HepG2 (cell line): ENCODE measurements at regions not wholly inside any gene's neighbourhood (a gene's known extent, or its start where the extent isn't known, plus 50 kb on each side); places are given as distances from the start of the nearest gene placed in this dataset.

Experiments
- ATAC-seq: fragments of 200-7000 bp; cut with Tn5 transposase; 3 replicates; pipeline ENCODE4 v1.9.1; 2020; ENCODE audit warnings: mild to moderate bottlenecking, moderate library complexity
- BruUV-seq: library from RNA; stranded (reverse); fragments of 400-500 nt; replicated peaks from 2 replicates; lab custom pipeline; 2021; lab: Mats Ljungman, UMichigan
- CTCF ChIA-PET: fragments of 300-600 bp; formaldehyde crosslinking; extraction: SDS; loops from one replicate; lab custom pipeline; 2021; ENCODE audit warnings: low total read pairs, inconsistent platforms, low intra/inter-chr PET ratio; lab: Yijun Ruan, JAX
- POLR2A ChIA-PET: fragments of 350-600 bp; sonication (Branson Sonifier 250); formaldehyde crosslinking; loops from one replicate; lab custom pipeline; 2020; ENCODE audit warnings: antibody characterized with exemption, inconsistent platforms; lab: Yijun Ruan, JAX
- DNase-seq: peaks from one replicate; pipeline ENCODE4 v3.0.0-alpha.2; 2015; ENCODE audit warnings: low spot score
- FAIRE-seq: peaks from 3 replicates; lab custom pipeline; 2011; peaks lifted over from hg19 to GRCh38; lab: Jason Lieb, UNC
- H2AFZ ChIP-seq: one replicate; pipeline ENCODE4 v1.6.1; 2011; ENCODE audit warnings: low read length, inconsistent platforms
- H3K27ac ChIP-seq: fragments of 300-600 bp; 3 replicates; pipeline ENCODE4 v1.8.0; 2011; ENCODE audit warnings: mixed run types, mild to moderate bottlenecking, mixed read lengths, low read length, inconsistent platforms; ENCODE audit not compliant: insufficient read depth; ENCODE audit errors: extremely low read length
- H3K27me3 ChIP-seq, 2 experiments: fragments of 200-600 bp in 1 of 2; 2 replicates in 1 of 2; 3 replicates in 1 of 2; pipeline versions ENCODE4 v1.6.0 to v1.8.0; 2011; ENCODE audit warnings: low read length in 2 of 2, mild to moderate bottlenecking in 2 of 2, moderate library complexity in 2 of 2, inconsistent platforms in 1 of 2; ENCODE audit not compliant: insufficient read depth in 2 of 2, control insufficient read depth in 1 of 2
- H3K36me3 ChIP-seq, 2 experiments: fragments of 200-600 bp in 1 of 2; replicated peaks in 1 of 2; 2 replicates in 1 of 2; 3 replicates in 1 of 2; pipeline versions ENCODE4 v1.5.1 to v1.8.0; 2011; ENCODE audit warnings: low read length in 2 of 2, inconsistent platforms in 1 of 2; ENCODE audit not compliant: insufficient read depth in 2 of 2, control insufficient read depth in 1 of 2
- H3K4me1 ChIP-seq: 2 replicates; pipeline ENCODE4 v1.5.1; 2012; ENCODE audit warnings: low read length, inconsistent platforms; ENCODE audit not compliant: insufficient read depth
- H3K4me2 ChIP-seq: 2 replicates; pipeline ENCODE4 v1.6.0; 2011; ENCODE audit warnings: low read depth, low read length, inconsistent platforms
- H3K4me3 ChIP-seq, 3 experiments: fragments of 200-600 bp in 1 of 3; sonication (generic), shearing (Covaris generic) in 1 of 3; replicated peaks in 1 of 3; 2 replicates each; pipeline ENCODE4 v1.5.1; 2011 to 2016; ENCODE audit warnings: low read length in 3 of 3, inconsistent platforms in 2 of 3, low read depth in 2 of 3, mild to moderate bottlenecking in 2 of 3, control low read depth in 1 of 3, mixed read lengths in 1 of 3; ENCODE audit not compliant: insufficient read depth in 1 of 3
- H3K79me2 ChIP-seq: one replicate; pipeline ENCODE4 v1.6.1; 2011; ENCODE audit warnings: low read length, inconsistent platforms; ENCODE audit not compliant: insufficient read depth
- H3K9ac ChIP-seq: 2 replicates; pipeline ENCODE4 v1.6.0; 2011; ENCODE audit warnings: mild to moderate bottlenecking, low read depth, low read length, inconsistent platforms; ENCODE audit not compliant: insufficient read depth
- H3K9me3 ChIP-seq: 2 replicates; pipeline ENCODE4 v1.5.1; 2012; ENCODE audit warnings: mild to moderate bottlenecking, low read length
- H4K20me1 ChIP-seq: 2 replicates; pipeline ENCODE4 v1.6.0; 2011; ENCODE audit warnings: inconsistent platforms, mild to moderate bottlenecking, low read length, moderate library complexity; ENCODE audit not compliant: insufficient read depth
- EEA1 ChIP-seq: sonication (generic); formaldehyde crosslinking; IDR thresholded peaks from 2 replicates; pipeline ENCODE4 v1.5.1; 2020; ENCODE audit warnings: mild to moderate bottlenecking, missing genetic modification reagents, borderline replicate concordance
- GZF1 ChIP-seq: sonication (generic); formaldehyde crosslinking; IDR thresholded peaks from 2 replicates; pipeline ENCODE4 v1.5.1; 2020; ENCODE audit warnings: mild to moderate bottlenecking, missing genetic modification reagents
- ZBTB7A ChIP-seq: sonication (generic); formaldehyde crosslinking; IDR thresholded peaks from 2 replicates; pipeline ENCODE4 v1.8.0; 2022; ENCODE audit warnings: mild to moderate bottlenecking, missing genetic modification reagents
- ZNF383 ChIP-seq: sonication (generic); formaldehyde crosslinking; IDR thresholded peaks from 2 replicates; pipeline ENCODE4 v1.4.0; 2020; ENCODE audit warnings: missing genetic modification reagents, mild to moderate bottlenecking, borderline replicate concordance
- WGBS: methylation state at CpG from one replicate; pipeline ENCODE4 v1.1.6; 2017; ENCODE audit warnings: low lambda C conversion rate; 5-methylcytosine and 5-hydroxymethylcytosine counted together
- in situ Hi-C: cut with HindIII; loops from 2 replicates; pipeline ENCODE4 v1.10.0; 2017; ENCODE audit warnings: low pct_unique_long_range_greater_than_20kb; ENCODE audit not compliant: extremely low pct_ligation_motif_present
- intact Hi-C: fragments of 100-400 bp; cut with micrococcal nuclease; formaldehyde crosslinking; loops from one replicate; pipeline ENCODE4 v1.10.0; 2022; ENCODE audit not compliant: unreplicated experiment
- TF ChIP-seq, protein P1 (sequence below): IDR thresholded peaks from 2 replicates; pipeline ENCODE4 v1.6.1; 2018; ENCODE audit warnings: missing genetic modification reagents
- TF ChIP-seq, protein P2 (sequence below): sonication (generic); formaldehyde crosslinking; IDR thresholded peaks from 2 replicates; pipeline ENCODE4 v1.4.0; 2020; ENCODE audit warnings: mild to moderate bottlenecking, missing genetic modification reagents

DNA sequence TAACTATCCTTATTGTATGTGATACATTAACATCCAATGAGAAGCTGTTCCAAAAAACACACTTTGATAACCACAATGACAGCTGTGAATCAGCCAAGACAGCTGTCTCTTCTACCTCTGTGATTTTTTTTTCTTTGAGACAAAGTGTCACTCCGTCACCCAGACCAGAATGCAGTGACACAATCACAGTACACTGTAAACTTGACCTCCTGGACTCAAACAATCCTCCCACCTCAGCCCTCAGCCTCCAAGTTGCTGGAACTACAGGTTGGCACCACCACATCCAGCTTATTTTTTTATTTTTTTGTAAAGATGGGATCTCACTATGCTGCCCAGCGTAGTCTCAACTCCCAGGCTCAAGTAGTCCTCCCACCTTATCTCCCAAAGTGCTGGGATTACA lies 73.5 kb upstream of the TMCO5A start:
- H3K27ac ChIP-seq = no peak overlapping the region
- H3K36me3 ChIP-seq = no peaks in the 10 kb centered on the region
- 17% methylated on average over 2 of the region's 2 CpGs for WGBS
- TF ChIP-seq GZF1 (CRISPR knock-in tag) = no peak
- TF ChIP-seq, protein P1, sequence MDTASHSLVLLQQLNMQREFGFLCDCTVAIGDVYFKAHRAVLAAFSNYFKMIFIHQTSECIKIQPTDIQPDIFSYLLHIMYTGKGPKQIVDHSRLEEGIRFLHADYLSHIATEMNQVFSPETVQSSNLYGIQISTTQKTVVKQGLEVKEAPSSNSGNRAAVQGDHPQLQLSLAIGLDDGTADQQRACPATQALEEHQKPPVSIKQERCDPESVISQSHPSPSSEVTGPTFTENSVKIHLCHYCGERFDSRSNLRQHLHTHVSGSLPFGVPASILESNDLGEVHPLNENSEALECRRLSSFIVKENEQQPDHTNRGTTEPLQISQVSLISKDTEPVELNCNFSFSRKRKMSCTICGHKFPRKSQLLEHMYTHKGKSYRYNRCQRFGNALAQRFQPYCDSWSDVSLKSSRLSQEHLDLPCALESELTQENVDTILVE (CRISPR knock-in tag) = no peak
- TF ChIP-seq, protein P2, sequence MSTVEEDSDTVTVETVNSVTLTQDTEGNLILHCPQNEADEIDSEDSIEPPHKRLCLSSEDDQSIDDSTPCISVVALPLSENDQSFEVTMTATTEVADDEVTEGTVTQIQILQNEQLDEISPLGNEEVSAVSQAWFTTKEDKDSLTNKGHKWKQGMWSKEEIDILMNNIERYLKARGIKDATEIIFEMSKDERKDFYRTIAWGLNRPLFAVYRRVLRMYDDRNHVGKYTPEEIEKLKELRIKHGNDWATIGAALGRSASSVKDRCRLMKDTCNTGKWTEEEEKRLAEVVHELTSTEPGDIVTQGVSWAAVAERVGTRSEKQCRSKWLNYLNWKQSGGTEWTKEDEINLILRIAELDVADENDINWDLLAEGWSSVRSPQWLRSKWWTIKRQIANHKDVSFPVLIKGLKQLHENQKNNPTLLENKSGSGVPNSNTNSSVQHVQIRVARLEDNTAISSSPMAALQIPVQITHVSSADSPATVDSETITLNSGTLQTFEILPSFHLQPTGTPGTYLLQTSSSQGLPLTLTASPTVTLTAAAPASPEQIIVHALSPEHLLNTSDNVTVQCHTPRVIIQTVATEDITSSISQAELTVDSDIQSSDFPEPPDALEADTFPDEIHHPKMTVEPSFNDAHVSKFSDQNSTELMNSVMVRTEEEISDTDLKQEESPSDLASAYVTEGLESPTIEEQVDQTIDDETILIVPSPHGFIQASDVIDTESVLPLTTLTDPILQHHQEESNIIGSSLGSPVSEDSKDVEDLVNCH = no peak
- no peak for TF ChIP-seq EEA1 (CRISPR knock-in tag)
- no peak for TF ChIP-seq ZNF383 (CRISPR knock-in tag)
- TF ChIP-seq ZBTB7A (CRISPR knock-in tag) = no peak
- TF ChIP-seq, all 625 proteins: peak for 0
- intact Hi-C loops (no loop called here), in situ Hi-C loops (loop anchor here (25.0 kb wide), 1 partner anchor 624 kb away; no protein-coding TSS in a partner anchor)
- Histone ChIP-seq H3K79me2 (no peaks in the 10 kb centered on the region), H3K9me3 (no peaks in the 10 kb centered on the region), H3K9ac (no peak overlapping the region), H3K27me3 (no peaks in the 10 kb centered on the region), H2AFZ (no peak overlapping the region), H3K4me3 (no peak overlapping the region), H4K20me1 (no peaks in the 10 kb centered on the region), H3K4me1 (no peaks in the 10 kb centered on the region), H3K4me2 (no peak overlapping the region)
- BruUV-seq = no TSS peak
- no peak for FAIRE-seq
- ChIA-PET POLR2A (no interaction called here), CTCF (no interaction called here)
- DNase-seq = no peak
- ATAC-seq = no peak
